NOMO-1 treated with DMSO at 0.1 percent for 48 hours (cell line): ENCODE measurements at regions not wholly inside any gene's neighbourhood (a gene's known extent, or its start where the extent isn't known, plus 50 kb on each side); places are given as distances from the start of the nearest gene placed in this dataset.

Experiments
- DNase-seq: peaks from one replicate; lab custom pipeline; 2025; ENCODE audit not compliant: unreplicated experiment; lab: John Stamatoyannopoulos, UW

DNA sequence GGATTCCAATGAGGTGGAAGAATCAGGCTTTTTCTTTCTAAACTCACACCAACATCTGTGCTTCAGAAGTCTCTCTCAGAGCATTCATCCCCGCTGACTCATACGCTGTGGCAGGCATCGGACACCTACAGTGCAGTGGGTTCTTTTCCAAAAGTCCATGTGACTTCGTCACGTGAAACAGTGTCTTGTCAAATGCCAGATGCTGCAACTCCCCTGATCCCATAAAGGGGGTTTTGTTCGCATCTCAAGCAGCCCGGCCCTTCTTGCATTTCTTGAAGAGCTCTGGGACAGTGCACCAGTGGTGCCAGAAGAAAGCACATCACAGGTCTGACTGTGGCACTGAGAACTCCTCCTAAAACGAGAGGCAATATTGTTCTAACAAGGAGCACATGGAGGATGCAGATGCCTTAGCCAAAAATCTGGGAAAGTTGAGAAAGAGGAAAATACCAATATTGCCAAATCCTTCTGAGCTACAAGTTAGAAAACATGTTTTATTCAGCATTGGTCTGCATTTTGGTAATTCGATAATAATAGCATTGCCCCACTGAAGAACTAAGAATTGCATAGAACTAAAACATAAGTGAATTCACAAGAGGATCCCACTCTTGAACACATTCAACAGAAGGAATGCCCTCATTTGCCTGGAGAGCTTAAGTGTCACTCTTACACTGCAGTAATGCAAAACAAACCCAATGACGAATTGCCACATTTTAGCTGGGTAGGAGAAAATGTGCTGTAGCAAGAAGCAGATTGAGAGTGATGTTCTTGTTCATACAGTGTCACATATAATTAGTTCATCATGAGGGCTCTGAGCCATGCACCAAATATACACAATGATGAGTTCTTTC lies 204.4 kb downstream of the CXCL12 start:
- no peak for DNase-seq

DNA sequence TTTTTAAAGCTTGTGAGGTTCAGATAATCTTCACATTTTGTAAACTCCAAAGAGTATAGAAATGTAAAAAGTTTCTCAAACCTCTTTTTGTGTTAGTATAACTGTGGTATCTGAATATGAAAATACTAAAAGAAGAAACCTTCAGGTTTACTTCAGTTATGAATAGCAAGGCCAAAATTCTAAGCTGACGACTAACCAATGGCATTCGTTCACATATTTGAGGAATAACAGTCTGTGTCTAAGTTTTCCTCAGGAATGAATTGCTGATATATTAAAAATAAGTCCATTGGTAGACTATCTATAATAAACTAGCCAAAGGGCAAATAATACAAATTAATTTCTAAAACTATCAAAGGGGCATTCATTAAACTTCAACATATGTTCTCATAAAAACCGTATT lies 206.0 kb downstream of the CXCL12 start:
- DNase-seq: no peak

DNA sequence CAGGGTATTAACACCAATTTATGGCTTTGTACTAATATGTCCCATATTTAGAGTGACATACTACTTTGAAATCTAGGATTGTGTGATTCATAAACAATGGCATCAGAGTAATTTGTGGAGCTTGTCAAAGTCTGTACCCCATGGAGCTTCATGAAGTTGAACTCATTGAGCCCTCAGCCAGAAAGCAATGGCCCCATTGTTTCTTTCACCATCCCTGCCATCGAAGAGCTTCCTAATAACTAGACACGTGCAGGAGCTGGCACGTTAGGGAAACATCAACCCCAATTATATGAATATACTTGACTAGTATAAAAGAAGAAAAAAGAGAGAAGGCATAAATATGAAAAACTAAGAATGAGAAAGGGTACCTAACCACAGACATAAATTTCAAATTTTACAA lies 206.6 kb downstream of the CXCL12 start:
- no peak for DNase-seq

DNA sequence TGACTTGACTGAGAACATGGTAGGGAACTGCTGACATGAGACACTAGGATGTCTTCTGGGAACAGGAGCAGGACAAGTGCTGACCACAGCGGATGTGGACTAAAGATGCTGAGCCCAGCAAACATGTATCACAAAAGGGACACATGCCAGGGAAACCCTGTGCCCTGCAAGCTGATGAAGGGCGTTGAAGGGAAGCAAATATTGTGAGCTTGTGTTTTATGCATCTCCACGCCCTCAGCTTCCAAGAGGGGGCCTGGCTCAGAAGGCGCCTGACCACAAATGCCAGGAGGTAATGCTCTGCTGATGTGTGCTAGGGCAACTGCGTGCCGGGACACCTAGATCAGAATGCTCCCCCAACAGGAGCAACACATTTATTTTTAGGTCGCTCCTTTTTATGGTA lies 207.3 kb downstream of the CXCL12 start:
- no peak for DNase-seq

DNA sequence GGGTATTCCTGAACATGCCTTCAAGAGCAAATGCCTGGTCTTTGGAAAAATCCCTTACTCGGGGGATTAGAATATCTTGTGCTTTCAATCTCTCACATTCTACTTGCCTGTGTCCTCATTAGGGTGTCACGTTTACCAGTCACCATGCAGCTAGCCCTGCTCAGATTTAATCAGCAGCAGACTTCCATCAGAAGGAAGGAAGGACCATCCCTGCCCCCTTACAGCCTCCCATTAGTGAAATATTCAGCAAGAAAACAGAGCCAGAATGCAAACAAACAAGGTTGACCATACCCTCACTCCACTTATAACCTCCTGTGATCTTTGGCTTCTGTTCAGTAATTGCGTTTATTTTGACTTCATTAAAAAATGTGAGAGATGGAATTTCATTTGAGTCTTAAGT lies 208.6 kb downstream of the CXCL12 start:
- no peak for DNase-seq

DNA sequence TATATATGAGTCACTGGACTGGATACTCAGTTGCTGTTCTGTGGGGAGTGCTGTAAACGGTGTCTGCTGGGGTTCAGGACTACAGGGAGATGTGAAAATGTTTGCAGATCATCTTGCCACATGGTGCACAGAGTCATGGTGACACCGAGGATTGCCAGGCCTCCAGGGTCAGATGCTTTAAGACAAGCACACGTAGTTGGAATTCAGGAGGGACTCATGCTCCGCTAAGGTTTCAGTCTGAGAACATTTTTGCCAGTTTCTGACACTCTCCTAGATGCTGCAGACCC lies 211.3 kb downstream of the CXCL12 start:
- no peak for DNase-seq

DNA sequence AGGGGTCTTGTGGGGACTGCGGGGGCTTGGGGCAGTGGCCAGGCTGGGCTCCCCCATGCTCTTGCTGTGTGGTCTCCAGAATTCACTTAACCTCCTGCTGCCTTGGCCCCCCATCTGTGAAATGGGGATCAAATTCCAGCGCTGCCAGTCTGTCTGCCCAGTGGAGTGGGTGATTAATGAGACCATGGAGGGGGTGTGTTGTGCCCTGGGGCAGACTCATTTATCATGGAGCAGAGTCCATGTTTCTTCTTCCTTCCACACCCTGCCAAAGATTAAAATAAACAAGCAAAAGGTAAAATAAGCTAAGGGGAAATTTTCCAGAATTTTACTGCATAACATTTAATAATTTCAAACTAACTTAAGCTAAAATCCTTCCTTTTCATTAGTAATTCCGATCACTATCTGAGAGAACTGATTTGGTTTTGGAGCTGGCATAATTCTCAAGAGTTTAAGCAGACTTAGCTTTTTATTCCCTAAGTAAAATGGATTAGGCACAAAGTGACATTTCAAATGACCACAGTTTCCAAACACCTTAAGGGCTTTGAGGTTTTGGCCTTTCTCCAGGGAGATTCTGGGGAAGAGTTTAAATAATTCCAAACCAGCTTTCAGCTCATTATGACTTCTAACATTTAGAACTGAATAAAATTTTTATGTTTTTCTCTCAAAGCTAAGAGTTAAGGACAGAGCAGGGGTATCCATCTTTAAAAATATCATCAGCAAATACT lies 211.9 kb downstream of the CXCL12 start:
- no peak for DNase-seq

DNA sequence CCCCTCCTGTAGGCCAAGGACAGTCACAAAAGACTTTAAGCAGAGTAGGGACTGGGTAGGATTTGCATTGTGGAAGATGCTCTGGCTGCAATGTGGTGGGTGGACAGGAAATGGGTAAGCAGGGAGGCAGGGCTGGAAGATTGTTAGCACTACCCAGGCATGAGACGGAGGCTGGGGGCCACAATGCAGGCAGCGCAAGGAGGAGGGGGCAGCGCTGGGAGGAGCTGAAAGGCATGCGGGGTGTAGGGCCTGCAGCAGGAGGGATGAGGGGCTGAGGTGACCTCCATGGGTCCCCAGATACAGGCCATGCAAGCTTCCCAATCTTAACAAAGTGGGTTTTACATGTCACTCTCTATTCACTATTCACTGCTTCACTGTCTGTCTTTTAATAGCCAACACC lies 213.1 kb downstream of the CXCL12 start:
- DNase-seq: no peak

DNA sequence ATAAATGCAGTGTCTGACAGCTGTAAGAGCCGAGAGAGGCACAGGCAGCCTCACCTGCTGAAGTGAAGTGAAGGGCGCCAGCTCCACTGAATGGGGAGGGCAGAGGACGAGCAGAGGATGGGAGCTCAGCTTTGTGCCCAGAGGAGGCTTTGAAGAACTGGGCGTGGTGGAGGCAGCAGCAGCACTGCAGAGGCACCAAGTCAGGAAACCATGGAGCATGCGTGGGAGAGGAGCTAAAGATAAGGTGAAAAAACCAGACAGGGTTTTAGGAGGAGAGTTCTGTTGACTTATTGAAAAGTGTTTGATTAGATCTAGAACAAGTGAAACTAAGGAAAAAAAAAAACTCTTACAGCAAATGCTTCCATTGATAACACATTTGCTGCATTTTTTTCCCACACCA lies 216.4 kb downstream of the CXCL12 start:
- no peak for DNase-seq

DNA sequence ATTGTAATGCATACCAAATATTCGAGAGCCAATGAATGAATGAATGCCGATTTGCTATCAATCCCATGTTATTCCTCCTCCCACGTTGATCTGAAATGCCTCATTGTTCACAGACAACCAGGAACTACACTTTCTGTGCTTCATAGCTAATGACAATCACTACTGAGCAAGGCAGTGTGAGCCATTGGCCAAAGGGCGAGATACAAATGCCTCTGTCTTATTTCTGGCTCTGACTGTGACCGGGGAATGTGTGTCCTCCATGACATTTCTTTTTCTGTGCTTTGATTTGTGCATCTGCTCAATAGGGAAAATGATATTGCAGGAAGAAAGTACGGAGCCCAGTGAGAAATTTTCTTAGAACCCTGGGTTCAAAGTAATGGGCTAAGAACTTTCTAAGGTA lies 217.1 kb downstream of the CXCL12 start:
- no peak for DNase-seq

DNA sequence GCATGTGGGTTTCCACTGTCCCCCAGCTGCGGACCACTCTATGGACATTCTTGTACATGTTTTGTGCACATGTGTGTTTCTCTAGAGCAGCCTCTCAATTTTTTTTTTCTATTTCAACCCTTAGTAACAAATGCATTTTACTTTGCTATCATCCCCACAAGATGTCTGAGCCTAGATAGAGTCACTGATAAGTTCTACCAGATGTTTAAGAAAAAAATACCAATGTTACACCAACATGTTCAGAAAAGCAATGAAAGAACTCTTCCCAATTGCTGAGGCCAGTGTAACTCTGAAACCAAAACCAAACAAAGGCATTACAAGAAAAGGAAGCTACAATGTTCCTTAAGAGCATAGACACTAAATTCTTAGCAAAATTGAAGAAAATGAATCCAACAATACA lies 218.5 kb downstream of the CXCL12 start:
- no peak for DNase-seq

DNA sequence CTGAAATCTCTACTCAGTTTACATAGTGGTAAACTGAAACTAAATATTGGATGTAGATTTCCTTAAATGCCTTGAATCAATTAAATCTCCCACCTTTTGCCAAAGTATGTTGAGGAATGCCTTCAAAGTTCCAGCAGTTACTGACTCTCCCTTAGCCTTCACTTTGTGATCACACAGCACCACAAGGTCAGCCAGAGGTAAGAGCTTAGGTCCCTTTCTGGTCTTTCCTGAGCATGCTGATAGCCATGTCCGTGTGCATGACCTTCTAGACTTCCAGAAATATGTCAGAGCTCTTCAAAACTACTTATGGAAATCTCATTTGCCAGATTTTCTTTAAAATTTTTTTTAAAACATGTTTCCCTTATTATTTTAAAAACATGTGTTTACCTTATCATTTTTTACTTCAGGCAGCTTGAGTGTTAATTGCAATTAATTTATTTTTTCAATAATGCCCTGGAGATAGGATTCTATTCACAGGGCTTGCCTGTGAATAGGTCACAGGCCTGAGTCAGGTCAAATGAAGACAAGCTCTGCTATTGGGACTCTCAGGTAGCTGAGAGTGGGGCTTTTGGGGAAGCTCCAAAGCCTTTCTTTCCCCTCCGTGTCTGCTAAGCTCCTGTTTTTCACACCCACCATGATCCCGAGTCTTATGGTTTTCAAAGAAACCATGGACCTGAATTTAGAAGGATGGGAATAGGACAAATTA lies 220.5 kb downstream of the CXCL12 start:
- DNase-seq: no peak

DNA sequence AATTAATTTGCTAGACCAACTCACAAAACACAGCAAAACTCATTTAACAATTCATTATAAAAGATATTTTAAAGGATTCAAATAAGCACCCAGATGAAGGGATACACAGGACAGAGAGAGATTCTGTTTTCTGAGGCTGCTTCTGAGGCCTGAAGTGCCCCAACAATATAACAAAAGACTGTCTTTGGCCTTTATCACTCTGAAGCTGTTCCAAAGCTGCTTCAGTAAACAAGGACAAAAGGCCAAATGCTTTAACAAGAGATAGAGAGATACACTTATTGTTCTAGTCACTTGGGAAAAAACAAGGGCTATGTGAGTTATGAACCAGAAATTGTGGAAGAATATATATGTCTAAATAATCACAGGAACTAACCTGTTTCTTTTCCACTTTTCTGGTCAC lies 223.7 kb downstream of the CXCL12 start:
- no peak for DNase-seq

DNA sequence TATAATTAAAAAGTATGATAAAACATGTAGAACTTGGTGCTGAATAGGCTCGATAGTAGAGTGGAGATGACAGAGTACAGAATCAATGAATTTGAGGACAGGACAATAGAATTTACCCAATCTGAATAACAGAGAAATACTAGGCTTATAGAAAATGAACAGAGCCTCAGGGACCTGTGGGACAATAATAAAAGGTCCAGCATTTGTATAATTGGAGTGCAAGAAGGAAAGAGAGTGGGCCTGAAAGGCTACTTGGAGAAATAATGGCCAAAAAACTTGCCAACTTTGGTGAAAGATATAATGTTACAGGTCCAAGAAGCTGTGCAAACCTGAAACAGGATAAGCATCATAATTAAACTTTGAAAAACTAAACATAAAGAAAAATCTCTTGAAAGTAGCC lies 227.3 kb downstream of the CXCL12 start:
- no peak for DNase-seq

DNA sequence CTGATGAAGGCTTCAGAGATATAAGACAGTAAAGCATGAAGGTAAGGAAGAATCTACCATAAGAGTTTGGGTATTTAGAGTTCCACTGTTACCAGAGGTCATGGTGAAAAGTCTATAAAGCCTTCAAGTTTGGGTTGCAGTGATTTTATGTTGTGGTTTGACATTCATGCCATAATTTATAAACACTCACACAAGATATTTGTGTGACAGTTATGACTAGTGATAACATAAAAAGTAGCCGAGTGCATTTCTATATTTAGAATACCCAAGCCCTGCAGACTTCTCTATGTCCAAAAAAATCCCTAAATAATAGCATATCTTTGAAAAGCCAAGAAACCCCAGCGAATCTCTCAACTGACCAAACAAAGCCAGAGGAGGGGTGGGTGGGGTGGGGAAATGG lies 229.9 kb downstream of the CXCL12 start:
- no peak for DNase-seq

DNA sequence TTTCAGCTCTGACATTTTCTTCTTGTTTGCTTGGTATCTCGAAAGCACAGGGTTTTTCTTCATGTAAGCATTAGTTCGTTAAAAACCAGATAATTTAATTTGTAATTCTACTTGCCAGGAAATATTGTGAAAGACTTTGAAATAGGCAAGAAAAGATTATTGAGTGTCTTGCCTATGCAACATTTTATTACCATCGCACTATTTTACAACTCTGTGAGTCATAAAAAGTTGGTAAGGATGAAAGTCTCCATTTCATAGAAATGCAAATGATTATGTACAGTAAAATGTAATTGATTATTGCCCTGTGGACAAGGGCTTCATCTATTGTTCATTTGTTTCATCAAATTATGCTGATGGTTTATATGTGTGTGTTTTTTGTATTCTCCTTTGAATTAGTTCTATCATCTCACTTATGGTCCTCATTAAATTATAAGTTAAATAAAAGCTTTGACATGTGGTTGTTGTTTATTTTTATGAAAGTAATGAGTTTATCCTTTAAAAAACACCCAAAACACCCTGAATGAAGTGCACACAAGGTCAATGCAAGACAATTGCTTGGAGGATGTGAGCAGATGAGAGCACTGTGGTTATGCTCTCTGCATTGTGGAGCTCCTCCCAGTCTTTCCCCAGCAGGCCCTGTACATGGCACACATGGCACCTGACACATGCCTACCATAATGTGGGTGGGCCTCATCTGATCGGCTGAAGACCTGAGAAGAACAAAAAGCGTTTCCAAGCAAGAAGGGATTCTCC lies 230.8 kb downstream of the CXCL12 start:
- no peak for DNase-seq

DNA sequence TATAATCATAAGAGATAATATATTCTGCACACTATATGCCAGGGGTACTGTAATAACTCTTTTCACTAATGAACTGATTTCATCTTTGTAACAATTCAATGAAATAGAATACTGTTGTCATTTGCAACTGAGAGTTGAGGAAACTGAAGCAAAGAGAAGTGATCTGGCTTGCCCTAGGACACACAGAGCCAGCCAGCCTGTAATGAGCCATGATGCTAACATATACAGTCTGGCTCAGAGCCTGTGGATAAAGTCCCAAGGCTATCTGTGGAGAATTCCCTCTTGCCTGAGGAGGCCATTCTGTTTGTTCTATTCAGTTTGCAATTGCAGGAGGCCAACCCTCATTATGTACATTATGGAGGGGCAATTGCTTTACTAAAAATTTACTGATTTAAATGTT lies 241.3 kb downstream of the CXCL12 start:
- no peak for DNase-seq

DNA sequence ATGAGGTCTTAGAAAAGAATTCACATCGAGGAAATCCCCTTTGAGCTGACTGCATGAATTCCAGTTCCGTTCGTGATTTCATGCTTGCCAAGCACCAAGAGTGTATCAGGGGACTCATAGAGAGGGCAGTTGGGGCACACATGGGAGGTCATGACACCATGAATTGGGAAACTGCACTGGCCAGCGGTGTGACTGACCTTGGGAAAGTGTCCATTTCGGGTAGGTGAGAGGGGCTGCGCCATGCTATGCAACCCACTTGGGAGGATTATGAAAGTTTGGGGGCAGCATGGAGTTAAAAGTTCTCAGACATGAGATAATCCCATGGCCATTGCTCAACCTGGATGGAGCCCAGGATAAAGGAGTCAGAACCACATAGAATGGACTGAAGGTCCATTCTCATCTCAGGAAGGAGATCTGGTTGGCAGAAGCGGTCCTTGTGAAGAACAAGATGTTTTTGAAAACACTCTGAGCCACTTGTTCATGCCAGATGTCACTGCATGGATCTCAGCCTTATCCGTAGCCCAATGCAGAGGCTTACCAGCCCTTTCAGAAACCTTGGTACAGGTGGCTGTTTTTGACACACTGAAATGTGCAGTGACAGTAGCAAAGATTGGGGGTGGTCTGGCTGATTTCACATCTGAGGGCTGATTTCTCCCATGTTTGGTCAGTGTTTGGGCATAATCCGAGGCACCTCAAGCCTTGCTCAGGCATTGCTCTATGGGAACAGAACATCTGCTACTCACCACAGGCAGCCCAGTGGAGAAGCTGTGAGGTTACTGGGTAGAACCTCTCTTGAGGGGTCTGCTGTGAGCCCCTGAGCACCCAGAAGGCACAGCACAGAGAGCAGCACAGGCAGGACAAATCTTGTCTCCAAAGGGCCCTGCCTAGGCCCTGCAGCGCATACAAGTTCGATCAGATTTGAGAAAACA lies 252.3 kb downstream of the CXCL12 start:
- DNase-seq: no peak

DNA sequence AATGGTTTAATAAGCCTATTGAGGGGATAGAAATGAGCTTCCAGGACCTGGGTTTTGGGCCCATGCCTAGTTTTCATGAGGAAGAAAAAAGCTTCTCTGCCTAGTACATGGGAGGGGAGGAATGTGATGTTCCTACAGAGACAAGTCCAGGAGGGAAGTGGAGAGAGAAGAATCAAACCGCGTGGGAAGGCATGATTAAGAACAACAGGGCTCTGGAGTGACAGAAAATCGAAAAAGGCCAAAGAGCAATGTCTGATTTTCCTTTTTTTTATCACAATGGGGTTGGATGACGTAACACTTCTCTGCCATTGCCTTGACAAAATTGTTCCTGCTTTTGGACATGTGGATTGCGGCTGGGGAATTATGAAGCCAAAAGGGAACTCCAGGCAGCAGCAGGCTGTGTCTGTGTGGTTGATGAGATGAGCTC lies 258.6 kb downstream of the CXCL12 start:
- no peak for DNase-seq

DNA sequence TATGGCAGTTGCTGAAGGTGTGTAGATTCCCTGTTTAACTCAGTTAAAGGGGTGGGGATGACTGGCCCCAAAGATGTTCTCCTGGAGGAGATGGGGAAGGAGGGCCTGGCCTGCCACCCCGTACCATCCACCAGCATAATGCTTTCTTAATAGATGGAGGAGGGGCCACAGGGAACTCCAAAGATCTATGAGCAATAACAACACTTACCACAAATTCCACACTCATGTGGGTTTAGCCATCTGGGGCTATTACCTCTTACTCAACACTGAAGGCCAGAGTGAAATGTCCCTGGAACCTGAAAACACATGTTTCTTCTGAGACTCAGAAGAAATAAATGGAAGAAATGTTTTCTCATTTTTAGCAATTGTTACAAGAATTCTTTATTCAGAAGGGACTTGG lies 259.0 kb downstream of the CXCL12 start:
- no peak for DNase-seq
